ENCODE measurements at regions not wholly inside any gene's neighbourhood (a gene's known extent, or its start where the extent isn't known, plus 50 kb on each side); places are given as distances from the start of the nearest gene placed in this dataset.

- TF ChIP-seq ZNF609 (CRISPR knock-in tag; IDR thresholded peaks at IDR 0.05; ENCODE audit: borderline replicate concordance) = no peak
- no peak for TF ChIP-seq MGA (IDR thresholded peaks at IDR 0.05)
- TF ChIP-seq KAT2B (IDR thresholded peaks at IDR 0.05; ENCODE audit: low read depth, low read length) = no peak
- TF ChIP-seq BRF1 (IDR thresholded peaks at IDR 0.05; ENCODE audit: borderline replicate concordance, extremely low read depth, insufficient read length) = no peak
- TF ChIP-seq ZNF518B (CRISPR knock-in tag; IDR thresholded peaks at IDR 0.05) = no peak
- no peak for TF ChIP-seq ESRRB (CRISPR knock-in tag; IDR thresholded peaks at IDR 0.05; ENCODE audit: borderline replicate concordance)
- TF ChIP-seq SMAD3 (CRISPR knock-in tag; conservative IDR thresholded peaks at IDR 0.05) = no peak
Measured at GRCh38 chr12:75781532-75782046, 250.0 kb downstream of the PHLDA1 start (continued).
